ENCODE measurements at regions not wholly inside any gene's neighbourhood (a gene's known extent, or its start where the extent isn't known, plus 50 kb on each side); places are given as distances from the start of the nearest gene placed in this dataset.

DNA sequence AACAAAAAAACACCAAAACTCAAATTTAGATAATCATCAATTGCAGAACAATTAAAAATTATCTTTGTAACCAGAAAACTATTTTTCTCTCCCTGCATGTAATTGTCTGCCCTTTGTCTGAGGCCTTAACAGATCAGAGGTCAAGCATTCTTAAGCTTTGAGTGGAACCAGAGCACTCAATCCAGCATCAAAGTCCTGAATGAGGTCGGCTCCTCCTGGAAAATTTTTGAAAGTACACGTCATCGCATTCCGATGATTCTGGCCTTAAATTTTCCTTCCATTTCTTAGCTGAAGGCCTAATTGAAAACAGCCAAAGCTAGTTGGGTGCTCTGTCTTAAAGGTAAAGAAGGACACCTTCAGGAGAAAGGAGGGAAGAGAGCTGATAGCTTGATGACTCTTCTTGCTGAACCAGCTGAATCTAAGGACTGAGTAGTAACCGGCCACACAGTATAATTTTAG lies 510.2 kb upstream of the SULF2 start:
- no peaks in the 10 kb centered on the region for H3K27me3 ChIP-seq
- intact Hi-C loops (cut with DNase I): loop anchor here (5.0 kb wide), 1 partner anchor 508 kb away; the partner anchor contains the start of gene SULF2
- DNase-seq: no peak
- no peaks in the 10 kb centered on the region for H3K36me3 ChIP-seq
- WGBS, 2 donors: 22 to 26% methylated on average over 4 to 5 of the region's 5 CpGs
- H3K9me3 ChIP-seq: peaks cover 0 to 2% (median 0%) of the 10 kb centered on the region in 3 donors
- no peak overlapping the region for H3K4me3 ChIP-seq
- H3K4me1 ChIP-seq: peaks cover 7 to 31% (median 13%) of the 10 kb centered on the region in 3 donors
- TF ChIP-seq, protein P1, sequence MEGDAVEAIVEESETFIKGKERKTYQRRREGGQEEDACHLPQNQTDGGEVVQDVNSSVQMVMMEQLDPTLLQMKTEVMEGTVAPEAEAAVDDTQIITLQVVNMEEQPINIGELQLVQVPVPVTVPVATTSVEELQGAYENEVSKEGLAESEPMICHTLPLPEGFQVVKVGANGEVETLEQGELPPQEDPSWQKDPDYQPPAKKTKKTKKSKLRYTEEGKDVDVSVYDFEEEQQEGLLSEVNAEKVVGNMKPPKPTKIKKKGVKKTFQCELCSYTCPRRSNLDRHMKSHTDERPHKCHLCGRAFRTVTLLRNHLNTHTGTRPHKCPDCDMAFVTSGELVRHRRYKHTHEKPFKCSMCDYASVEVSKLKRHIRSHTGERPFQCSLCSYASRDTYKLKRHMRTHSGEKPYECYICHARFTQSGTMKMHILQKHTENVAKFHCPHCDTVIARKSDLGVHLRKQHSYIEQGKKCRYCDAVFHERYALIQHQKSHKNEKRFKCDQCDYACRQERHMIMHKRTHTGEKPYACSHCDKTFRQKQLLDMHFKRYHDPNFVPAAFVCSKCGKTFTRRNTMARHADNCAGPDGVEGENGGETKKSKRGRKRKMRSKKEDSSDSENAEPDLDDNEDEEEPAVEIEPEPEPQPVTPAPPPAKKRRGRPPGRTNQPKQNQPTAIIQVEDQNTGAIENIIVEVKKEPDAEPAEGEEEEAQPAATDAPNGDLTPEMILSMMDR (IDR thresholded peaks at IDR 0.05): peak in 4 of 6 experiments; percentile 18 to 41 (median 26)
- no peak for TF ChIP-seq POLR2A (IDR thresholded peaks at IDR 0.05)
- peak overlapping the region in 1 of 4 donors; percentile 17 for H3K27ac ChIP-seq

DNA sequence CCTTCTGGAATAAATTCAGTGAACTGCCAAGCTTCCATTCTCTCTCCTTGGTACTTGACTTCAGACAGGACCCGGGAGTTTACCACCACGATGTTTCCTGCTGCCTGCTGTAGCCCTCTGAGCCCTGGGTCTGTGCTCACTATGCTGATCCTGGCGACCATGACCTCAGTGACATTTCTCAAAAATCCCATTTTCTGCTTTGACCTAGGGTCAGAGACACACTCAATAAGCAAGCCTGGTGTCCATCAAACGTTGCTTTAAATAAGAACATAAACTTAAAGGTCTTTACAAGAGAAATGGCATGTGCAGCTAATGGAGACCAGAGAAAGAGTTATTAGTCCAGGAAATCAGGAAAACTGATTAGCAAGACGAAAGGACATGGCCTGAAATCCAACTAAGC lies 509.7 kb upstream of the SULF2 start:
- 58 to 81% methylated on average over 3 to 5 of the region's 5 CpGs for WGBS, 2 donors
- Histone ChIP-seq H3K36me3 (no peaks in the 10 kb centered on the region), H3K4me3 (no peak overlapping the region), H3K9me3 (peaks cover 0 to 2% (median 0%) of the 10 kb centered on the region in 3 donors), H3K4me1 (peaks cover 7 to 30% (median 13%) of the 10 kb centered on the region in 3 donors), H3K27me3 (peaks cover 0 to 2% (median 0%) of the 10 kb centered on the region in 4 donors), H3K27ac (peak overlapping the region in 1 of 4 donors; percentile 17)
- intact Hi-C loops (cut with DNase I): loop anchor here (5.0 kb wide), 1 partner anchor 508 kb away; the partner anchor contains the start of gene SULF2
- no peak for DNase-seq
- TF ChIP-seq POLR2A (IDR thresholded peaks at IDR 0.05): no peak
- TF ChIP-seq, protein P1 (IDR thresholded peaks at IDR 0.05): no peak

DNA sequence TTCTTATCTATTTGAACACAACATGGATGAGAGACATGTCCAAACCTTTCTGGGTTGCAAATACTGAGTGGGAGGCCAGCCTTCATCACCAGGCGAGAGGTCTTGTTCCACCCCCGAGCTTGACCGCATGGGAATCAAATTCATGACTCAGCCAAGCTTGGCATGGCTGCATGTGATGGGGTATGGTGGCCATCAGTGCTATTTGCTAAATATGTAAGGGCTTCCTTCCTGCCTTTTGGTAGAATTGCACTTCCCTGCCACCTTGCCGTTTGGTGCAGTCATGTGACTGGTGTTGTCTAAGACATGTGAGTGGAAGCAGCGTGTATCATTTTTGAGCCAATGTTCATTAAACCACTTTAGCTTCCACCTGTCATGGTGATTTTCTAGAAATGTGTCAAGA lies 508.9 kb upstream of the SULF2 start:
- TF ChIP-seq, protein P1 (IDR thresholded peaks at IDR 0.05): no peak
- TF ChIP-seq POLR2A (IDR thresholded peaks at IDR 0.05): no peak
- no peak overlapping the region for H3K27ac ChIP-seq
- no peak overlapping the region for H3K4me3 ChIP-seq
- H3K4me1 ChIP-seq: peaks cover 7 to 25% (median 10%) of the 10 kb centered on the region in 3 donors
- no peak for DNase-seq
- intact Hi-C loops (cut with DNase I): no loop called here
- 68 to 74% methylated on average over 4 to 5 of the region's 5 CpGs for WGBS, 2 donors
- no peaks in the 10 kb centered on the region for H3K36me3 ChIP-seq
- H3K27me3 ChIP-seq: peaks cover 0 to 9% (median 0%) of the 10 kb centered on the region in 4 donors
- H3K9me3 ChIP-seq: peaks cover 0 to 2% (median 0%) of the 10 kb centered on the region in 3 donors

DNA sequence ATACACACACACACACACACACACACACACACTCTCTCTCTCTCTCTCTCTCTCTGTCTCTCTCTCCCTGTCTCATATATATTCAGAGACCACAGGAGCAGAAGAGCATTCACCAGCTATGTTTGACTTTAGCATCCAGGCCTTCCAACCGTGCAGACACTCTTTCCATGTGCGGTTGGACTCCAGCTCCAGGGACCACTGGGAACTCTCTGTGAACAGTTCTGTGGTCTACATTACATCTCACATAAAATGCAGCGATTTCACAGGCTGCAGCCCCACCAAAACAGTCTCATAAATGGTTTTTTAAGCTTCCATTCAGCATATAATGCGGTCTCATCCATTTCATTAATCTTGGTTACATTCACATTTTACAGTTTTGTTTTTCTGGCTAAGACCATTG lies 508.4 kb upstream of the SULF2 start:
- 83 to 95% methylated on average over 4 of the region's 4 CpGs for WGBS, 2 donors
- no peak overlapping the region for H3K27ac ChIP-seq
- DNase-seq: no peak
- H3K36me3 ChIP-seq: no peaks in the 10 kb centered on the region
- H3K4me3 ChIP-seq: no peak overlapping the region
- intact Hi-C loops (cut with DNase I): no loop called here
- H3K27me3 ChIP-seq: peaks cover 0 to 11% (median 0%) of the 10 kb centered on the region in 4 donors
- H3K9me3 ChIP-seq: peaks cover 0 to 2% (median 0%) of the 10 kb centered on the region in 3 donors
- peaks cover 3 to 25% (median 13%) of the 10 kb centered on the region in 3 donors for H3K4me1 ChIP-seq
- TF ChIP-seq, protein P1 (IDR thresholded peaks at IDR 0.05): no peak
- TF ChIP-seq POLR2A (IDR thresholded peaks at IDR 0.05): no peak

DNA sequence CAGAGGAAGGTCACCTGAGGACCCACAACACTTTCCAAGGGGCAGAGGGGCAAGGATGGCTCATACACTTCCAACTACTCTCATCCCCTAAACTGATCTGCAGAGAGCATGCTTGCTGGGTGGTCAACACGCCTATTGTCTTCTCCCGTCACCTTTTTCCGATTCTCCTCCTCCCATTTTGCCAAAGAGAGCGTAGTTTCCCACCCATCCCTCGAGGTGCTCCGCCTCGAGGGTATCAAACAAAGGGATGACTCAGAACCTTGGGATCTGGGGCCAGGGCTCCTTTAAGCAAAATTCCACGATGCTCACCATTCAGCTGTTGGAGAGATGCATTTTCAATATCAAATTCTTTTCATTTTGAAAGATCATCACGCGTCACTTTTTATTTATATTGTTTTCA lies 507.5 kb upstream of the SULF2 start:
- H3K36me3 ChIP-seq: no peaks in the 10 kb centered on the region
- WGBS, 2 donors: 51 to 54% methylated on average over 10 of the region's 10 CpGs
- TF ChIP-seq, protein P1 (IDR thresholded peaks at IDR 0.05): no peak
- no peak for TF ChIP-seq POLR2A (IDR thresholded peaks at IDR 0.05)
- intact Hi-C loops (cut with DNase I): no loop called here
- peaks cover 0 to 11% (median 0%) of the 10 kb centered on the region in 4 donors for H3K27me3 ChIP-seq
- no peak overlapping the region for H3K27ac ChIP-seq
- H3K4me1 ChIP-seq: peaks cover 0 to 25% (median 11%) of the 10 kb centered on the region in 3 donors
- H3K4me3 ChIP-seq: no peak overlapping the region
- DNase-seq: no peak
- H3K9me3 ChIP-seq: peaks cover 0 to under 1% (median 0%) of the 10 kb centered on the region in 3 donors

Data from esophagus squamous epithelium (tissue), 5 donors.